Endodermal cell (in vitro differentiated cells): ENCODE measurements at regions not wholly inside any gene's neighbourhood (a gene's known extent, or its start where the extent isn't known, plus 50 kb on each side); places are given as distances from the start of the nearest gene placed in this dataset.

Experiments
- DNase-seq: peaks from one replicate; pipeline ENCODE4 v3.0.0-alpha.2; 2017
- H3K27ac ChIP-seq: 2 replicates; pipeline ENCODE4 v1.5.1; 2013; ENCODE audit warnings: mild to moderate bottlenecking, low read depth, low read length, moderate library complexity
- H3K27me3 ChIP-seq: 2 replicates; pipeline ENCODE4 v1.6.1; 2013; ENCODE audit warnings: mild to moderate bottlenecking, low read length, moderate library complexity; ENCODE audit not compliant: insufficient read depth, control insufficient read depth, poor library complexity, severe bottlenecking
- H3K36me3 ChIP-seq: 2 replicates; pipeline ENCODE4 v1.7.0; 2013; ENCODE audit warnings: mild to moderate bottlenecking, low read length, moderate library complexity; ENCODE audit not compliant: control insufficient read depth, insufficient read depth
- H3K4me1 ChIP-seq: one replicate; pipeline ENCODE4 v1.7.0; 2013; ENCODE audit warnings: low read length; ENCODE audit not compliant: control insufficient read depth, insufficient read depth
- H3K4me3 ChIP-seq: 2 replicates; pipeline ENCODE4 v1.5.1; 2013; ENCODE audit warnings: mild to moderate bottlenecking, low read length, moderate library complexity
- H3K9ac ChIP-seq: 2 replicates; pipeline ENCODE4 v1.6.1; 2013; ENCODE audit warnings: mild to moderate bottlenecking, low read length, moderate library complexity; ENCODE audit not compliant: poor library complexity, severe bottlenecking; ENCODE audit errors: extremely low read depth
- H3K9me3 ChIP-seq: 2 replicates; pipeline ENCODE4 v1.6.1; 2013; ENCODE audit warnings: mild to moderate bottlenecking, low read length, moderate library complexity; ENCODE audit not compliant: control insufficient read depth
- H3K27ac Mint-ChIP-seq: 2 replicates; pipeline ENCODE4 v1.8.0; 2020; ENCODE audit warnings: mixed read lengths
- H3K27me3 Mint-ChIP-seq: 2 replicates; pipeline ENCODE4 v1.8.0; 2021; ENCODE audit warnings: mild to moderate bottlenecking, mixed read lengths; ENCODE audit not compliant: insufficient read depth
- H3K36me3 Mint-ChIP-seq: 2 replicates; pipeline ENCODE4 v1.8.0; 2020; ENCODE audit warnings: low read depth, mixed read lengths
- H3K4me1 Mint-ChIP-seq: 2 replicates; pipeline ENCODE4 v1.8.0; 2020; ENCODE audit warnings: mixed read lengths
- H3K4me3 Mint-ChIP-seq: 2 replicates; pipeline ENCODE4 v1.8.0; 2020; ENCODE audit warnings: mild to moderate bottlenecking, moderate library complexity, mixed read lengths
- H3K9me3 Mint-ChIP-seq: 2 replicates; pipeline ENCODE4 v1.8.0; 2020; ENCODE audit warnings: mild to moderate bottlenecking, mixed read lengths
- WGBS, 2 experiments: methylation state at CpG; one replicate each; pipeline versions ENCODE4 v1.1.5 to v1.1.7; 2013; ENCODE audit warnings: missing lambda C conversion rate in 2 of 2, mixed read lengths in 1 of 2; ENCODE audit not compliant: insufficient coverage in 1 of 2, insufficient read length in 1 of 2; 5-methylcytosine and 5-hydroxymethylcytosine counted together
- TF ChIP-seq, protein P1 (sequence below): fragments of 200-600 bp; sonication (generic); conservative IDR thresholded peaks from 2 replicates; pipeline ENCODE4 v1.5.0; 2021; ENCODE audit warnings: antibody characterized with exemption, mild to moderate bottlenecking

DNA sequence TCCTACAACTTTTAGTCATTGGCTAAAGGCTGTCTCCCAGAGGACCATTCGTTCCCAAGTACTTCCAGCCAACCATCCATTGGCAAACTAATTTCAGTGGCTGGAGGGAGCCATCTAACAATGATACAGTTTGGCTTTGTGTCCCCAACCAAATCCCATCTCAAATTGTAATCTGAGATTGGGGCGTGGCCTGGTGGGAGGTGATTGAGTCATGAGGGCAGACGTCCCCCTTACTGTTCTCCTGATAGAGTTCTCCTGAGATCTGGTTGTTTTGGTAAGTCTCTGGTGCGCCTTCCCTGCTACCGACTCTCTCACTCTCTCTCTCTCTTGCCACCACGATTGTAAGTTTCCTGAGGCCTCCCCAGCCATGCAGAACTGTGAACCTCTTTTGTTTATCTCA lies 99.7 kb upstream of the FUT8 start:
- H3K9me3 ChIP-seq, result no peaks in the 10 kb centered on the region
- Mint-ChIP-seq H3K4me1 (peaks cover 6% of the 10 kb centered on the region), H3K9me3 (peaks cover 7% of the 10 kb centered on the region), H3K27ac (no peak overlapping the region), H3K36me3 (no peaks in the 10 kb centered on the region), H3K27me3 (no peaks in the 10 kb centered on the region), H3K4me3 (no peak overlapping the region)
- no peaks in the 10 kb centered on the region for H3K36me3 ChIP-seq
- no peaks in the 10 kb centered on the region for H3K27me3 ChIP-seq
- TF ChIP-seq, protein P1, sequence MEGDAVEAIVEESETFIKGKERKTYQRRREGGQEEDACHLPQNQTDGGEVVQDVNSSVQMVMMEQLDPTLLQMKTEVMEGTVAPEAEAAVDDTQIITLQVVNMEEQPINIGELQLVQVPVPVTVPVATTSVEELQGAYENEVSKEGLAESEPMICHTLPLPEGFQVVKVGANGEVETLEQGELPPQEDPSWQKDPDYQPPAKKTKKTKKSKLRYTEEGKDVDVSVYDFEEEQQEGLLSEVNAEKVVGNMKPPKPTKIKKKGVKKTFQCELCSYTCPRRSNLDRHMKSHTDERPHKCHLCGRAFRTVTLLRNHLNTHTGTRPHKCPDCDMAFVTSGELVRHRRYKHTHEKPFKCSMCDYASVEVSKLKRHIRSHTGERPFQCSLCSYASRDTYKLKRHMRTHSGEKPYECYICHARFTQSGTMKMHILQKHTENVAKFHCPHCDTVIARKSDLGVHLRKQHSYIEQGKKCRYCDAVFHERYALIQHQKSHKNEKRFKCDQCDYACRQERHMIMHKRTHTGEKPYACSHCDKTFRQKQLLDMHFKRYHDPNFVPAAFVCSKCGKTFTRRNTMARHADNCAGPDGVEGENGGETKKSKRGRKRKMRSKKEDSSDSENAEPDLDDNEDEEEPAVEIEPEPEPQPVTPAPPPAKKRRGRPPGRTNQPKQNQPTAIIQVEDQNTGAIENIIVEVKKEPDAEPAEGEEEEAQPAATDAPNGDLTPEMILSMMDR, result no peak
- no peaks in the 10 kb centered on the region for H3K4me1 ChIP-seq
- no peak for DNase-seq
- H3K27ac ChIP-seq, result no peak overlapping the region
- WGBS, 2 experiments, result 82 to 100% methylated on average over 1 to 6 of the region's 6 CpGs
- H3K9ac ChIP-seq, result no peak overlapping the region
- H3K4me3 ChIP-seq, result no peak overlapping the region

DNA sequence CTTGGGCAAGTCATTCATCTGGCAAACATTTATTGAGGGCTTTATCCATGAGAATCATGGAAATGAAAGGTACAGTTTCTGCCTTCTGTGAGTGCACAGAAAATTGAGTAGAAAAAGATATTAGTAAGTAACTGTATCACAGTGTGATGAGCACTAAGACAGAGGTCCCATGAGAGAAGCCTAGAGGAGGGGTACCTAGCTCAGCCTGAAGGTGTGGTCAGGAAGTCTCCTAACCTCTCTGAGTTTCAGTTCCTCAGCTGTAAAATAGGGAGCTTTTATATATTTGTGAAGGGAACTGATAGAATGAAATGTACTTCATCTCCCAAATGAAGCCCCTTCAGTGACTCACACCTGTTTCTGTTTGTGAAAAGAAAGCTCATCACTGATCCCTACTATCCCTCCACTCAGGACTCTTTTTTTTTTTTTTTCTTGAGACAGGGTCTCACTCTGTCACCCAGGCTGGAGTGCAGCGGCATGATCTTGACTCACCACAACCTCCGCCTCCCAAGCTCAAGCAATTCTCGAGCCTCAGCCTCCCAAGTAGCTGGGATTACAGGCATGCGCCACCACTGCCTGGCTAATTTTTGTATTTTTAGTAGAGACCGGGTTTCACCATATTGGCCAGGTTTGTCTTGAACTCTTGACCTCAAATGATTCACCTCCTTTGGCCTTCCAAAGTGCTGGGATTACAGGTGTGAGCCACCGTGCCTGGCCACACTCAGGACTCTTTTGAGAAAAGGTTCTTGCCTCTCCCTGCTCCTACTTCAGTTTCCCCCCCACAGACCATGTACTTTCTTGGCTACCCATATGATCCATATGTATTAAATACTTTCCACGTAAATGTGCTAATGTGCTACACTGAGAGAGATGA lies 93.7 kb upstream of the FUT8 start:
- Mint-ChIP-seq H3K36me3 (no peaks in the 10 kb centered on the region), H3K4me3 (no peak overlapping the region), H3K4me1 (peaks cover 11% of the 10 kb centered on the region), H3K27me3 (peaks cover 2% of the 10 kb centered on the region), H3K27ac (no peak overlapping the region), H3K9me3 (peaks cover 7% of the 10 kb centered on the region)
- H3K36me3 ChIP-seq, result no peaks in the 10 kb centered on the region
- H3K4me3 ChIP-seq, result no peak overlapping the region
- no peak overlapping the region for H3K27ac ChIP-seq
- no peaks in the 10 kb centered on the region for H3K9me3 ChIP-seq
- no peaks in the 10 kb centered on the region for H3K4me1 ChIP-seq
- TF ChIP-seq, protein P1, result no peak
- no peak overlapping the region for H3K9ac ChIP-seq
- DNase-seq, result no peak
- no peaks in the 10 kb centered on the region for H3K27me3 ChIP-seq
- WGBS, 2 experiments, result 93% methylated on average over 6 to 7 of the region's 7 CpGs

DNA sequence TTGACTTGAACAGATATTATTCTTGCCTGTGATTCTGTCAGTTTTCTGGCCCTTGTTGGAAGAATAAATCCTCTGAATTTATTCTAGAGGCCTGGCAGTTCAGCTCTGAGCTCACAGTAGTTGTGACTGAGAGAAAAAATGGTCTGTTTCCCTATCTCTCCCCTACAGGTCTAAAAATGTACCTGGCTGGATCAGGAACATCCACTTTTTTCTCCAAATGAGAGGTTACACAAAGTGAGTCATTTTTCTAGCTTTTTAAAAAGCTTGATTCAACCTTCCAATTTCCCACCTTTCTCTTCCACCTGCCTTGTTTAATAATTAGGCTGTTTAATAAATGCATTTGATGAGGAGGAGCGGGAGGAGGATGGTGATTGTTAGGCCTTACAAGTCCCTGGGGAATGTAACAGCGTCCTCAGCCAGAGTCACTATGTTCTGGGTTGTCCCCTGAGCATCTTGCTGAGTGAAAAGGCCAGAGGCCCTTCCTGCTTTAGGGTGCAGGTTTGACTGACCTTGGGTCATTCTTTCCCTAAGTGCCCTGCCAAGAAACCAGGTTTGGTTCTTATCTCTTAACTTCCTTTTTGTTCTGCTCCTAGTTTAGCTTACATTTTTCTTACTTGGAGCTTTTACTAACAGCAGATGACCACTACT lies 91.7 kb upstream of the FUT8 start:
- no peak for DNase-seq
- H3K27ac ChIP-seq, result no peak overlapping the region
- 94 to 96% methylated on average over 2 of the region's 2 CpGs for WGBS, 2 experiments
- H3K4me3 ChIP-seq, result no peak overlapping the region
- no peaks in the 10 kb centered on the region for H3K36me3 ChIP-seq
- H3K9me3 ChIP-seq, result no peaks in the 10 kb centered on the region
- H3K4me3 Mint-ChIP-seq, result no peak overlapping the region
- H3K27ac Mint-ChIP-seq, result no peak overlapping the region
- H3K4me1 ChIP-seq, result no peaks in the 10 kb centered on the region
- H3K36me3 Mint-ChIP-seq, result no peaks in the 10 kb centered on the region
- peaks cover 7% of the 10 kb centered on the region for H3K9me3 Mint-ChIP-seq
- H3K4me1 Mint-ChIP-seq, result peaks cover 11% of the 10 kb centered on the region
- H3K9ac ChIP-seq, result no peak overlapping the region
- peaks cover 2% of the 10 kb centered on the region for H3K27me3 Mint-ChIP-seq
- TF ChIP-seq, protein P1, result no peak
- H3K27me3 ChIP-seq, result no peaks in the 10 kb centered on the region
